Uterus (tissue), 2 donors: ENCODE measurements at regions not wholly inside any gene's neighbourhood (a gene's known extent, or its start where the extent isn't known, plus 50 kb on each side); places are given as distances from the start of the nearest gene placed in this dataset.

Experiments used
- POLR2A ChIP-seq, 2 donors: fragments of 450-650 bp; IDR thresholded peaks; one replicate each; pipeline ENCODE4 v1.6.1; 2016; ENCODE audit warnings: antibody characterized with exemption in 2 of 2, mild to moderate bottlenecking in 1 of 2, moderate library complexity in 1 of 2
- TF ChIP-seq, protein P1 (sequence below), 4 experiments: fragments of 200-600 bp in 2 of 4; fragments of 450-650 bp in 2 of 4; sonication (generic) in 2 of 4; IDR thresholded peaks; one replicate each; pipeline ENCODE4 v1.5.1; 2016 to 2019; ENCODE audit warnings: antibody characterized with exemption in 4 of 4, mild to moderate bottlenecking in 2 of 4, moderate library complexity in 1 of 4

DNA sequence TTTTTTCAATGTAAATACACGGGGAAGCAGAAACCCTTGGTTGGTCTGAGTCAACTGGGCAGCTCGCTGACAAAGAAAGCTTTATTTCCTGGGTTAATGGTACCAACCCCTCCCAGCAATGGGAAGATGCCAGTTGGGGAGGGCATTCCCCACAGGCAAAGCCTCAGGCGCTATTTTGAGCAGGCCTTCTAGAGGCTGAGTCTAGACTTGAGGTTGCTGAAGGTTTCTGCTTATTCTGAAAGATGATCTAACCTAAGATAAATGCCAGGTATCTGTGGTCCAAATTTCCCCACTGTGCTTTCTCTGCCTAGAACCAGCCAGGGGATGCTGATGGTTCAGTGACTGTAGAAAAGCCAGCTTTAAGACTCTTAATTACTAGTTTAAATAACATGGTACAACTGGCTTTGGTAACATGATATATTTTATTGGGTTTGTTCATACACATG lies 172.5 kb upstream of the JARID2 start:
- TF ChIP-seq, protein P1, sequence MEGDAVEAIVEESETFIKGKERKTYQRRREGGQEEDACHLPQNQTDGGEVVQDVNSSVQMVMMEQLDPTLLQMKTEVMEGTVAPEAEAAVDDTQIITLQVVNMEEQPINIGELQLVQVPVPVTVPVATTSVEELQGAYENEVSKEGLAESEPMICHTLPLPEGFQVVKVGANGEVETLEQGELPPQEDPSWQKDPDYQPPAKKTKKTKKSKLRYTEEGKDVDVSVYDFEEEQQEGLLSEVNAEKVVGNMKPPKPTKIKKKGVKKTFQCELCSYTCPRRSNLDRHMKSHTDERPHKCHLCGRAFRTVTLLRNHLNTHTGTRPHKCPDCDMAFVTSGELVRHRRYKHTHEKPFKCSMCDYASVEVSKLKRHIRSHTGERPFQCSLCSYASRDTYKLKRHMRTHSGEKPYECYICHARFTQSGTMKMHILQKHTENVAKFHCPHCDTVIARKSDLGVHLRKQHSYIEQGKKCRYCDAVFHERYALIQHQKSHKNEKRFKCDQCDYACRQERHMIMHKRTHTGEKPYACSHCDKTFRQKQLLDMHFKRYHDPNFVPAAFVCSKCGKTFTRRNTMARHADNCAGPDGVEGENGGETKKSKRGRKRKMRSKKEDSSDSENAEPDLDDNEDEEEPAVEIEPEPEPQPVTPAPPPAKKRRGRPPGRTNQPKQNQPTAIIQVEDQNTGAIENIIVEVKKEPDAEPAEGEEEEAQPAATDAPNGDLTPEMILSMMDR (IDR thresholded peaks at IDR 0.05) = no peak
- TF ChIP-seq POLR2A (IDR thresholded peaks at IDR 0.05) = no peak
